ENCODE measurements at regions not wholly inside any gene's neighbourhood (a gene's known extent, or its start where the extent isn't known, plus 50 kb on each side); places are given as distances from the start of the nearest gene placed in this dataset.

GRCh38 chr9:26325444-26325829 lies 567.2 kb downstream of the CAAP1 start:
- Mint-ChIP-seq H3K4me1 (peaks cover 4% of the 10 kb centered on the region), H3K4me3 (no peak overlapping the region), H3K27ac (ENCODE audit: unreplicated experiment) (no peak overlapping the region), H3K9me3 (no peaks in the 10 kb centered on the region), H3K27me3 (ENCODE audit: low read depth) (no peaks in the 10 kb centered on the region), H3K36me3 (ENCODE audit: low read depth) (no peaks in the 10 kb centered on the region)
- no peak for TF ChIP-seq CTCF (conservative IDR thresholded peaks at IDR 0.05)
- DNase-seq (ENCODE audit: low read depth, low spot score) = no peak

- no peak for DNase-seq (ENCODE audit: low read depth, low spot score)
- Mint-ChIP-seq H3K9me3 (no peaks in the 10 kb centered on the region), H3K27ac (ENCODE audit: unreplicated experiment) (no peak overlapping the region), H3K36me3 (ENCODE audit: low read depth) (no peaks in the 10 kb centered on the region), H3K27me3 (ENCODE audit: low read depth) (no peaks in the 10 kb centered on the region), H3K4me3 (no peak overlapping the region), H3K4me1 (peaks cover 4% of the 10 kb centered on the region)
- no peak for TF ChIP-seq CTCF (conservative IDR thresholded peaks at IDR 0.05)
Observed at GRCh38 chr9:26324786-26325443, 567.7 kb downstream of the CAAP1 start.

GRCh38 chr9:26321935-26322334 lies 570.7 kb downstream of the CAAP1 start:
- Mint-ChIP-seq H3K27me3 (ENCODE audit: low read depth) (no peaks in the 10 kb centered on the region), H3K36me3 (ENCODE audit: low read depth) (no peaks in the 10 kb centered on the region), H3K4me1 (peaks cover 4% of the 10 kb centered on the region), H3K9me3 (no peaks in the 10 kb centered on the region), H3K27ac (ENCODE audit: unreplicated experiment) (no peak overlapping the region), H3K4me3 (no peak overlapping the region)
- TF ChIP-seq CTCF (conservative IDR thresholded peaks at IDR 0.05) = no peak
- no peak for DNase-seq (ENCODE audit: low read depth, low spot score)

- no peak overlapping the region for H3K4me3 Mint-ChIP-seq
- H3K9me3 Mint-ChIP-seq = no peaks in the 10 kb centered on the region
- no peaks in the 10 kb centered on the region for H3K27me3 Mint-ChIP-seq (ENCODE audit: low read depth)
- no peaks in the 10 kb centered on the region for H3K4me1 Mint-ChIP-seq
- no peak for TF ChIP-seq CTCF (conservative IDR thresholded peaks at IDR 0.05)
- no peaks in the 10 kb centered on the region for H3K36me3 Mint-ChIP-seq (ENCODE audit: low read depth)
- no peak for DNase-seq (ENCODE audit: low read depth, low spot score)
- no peak overlapping the region for H3K27ac Mint-ChIP-seq (ENCODE audit: unreplicated experiment)
Observed at GRCh38 chr9:26319859-26320258, 572.7 kb downstream of the CAAP1 start.

- Mint-ChIP-seq H3K4me1 (no peaks in the 10 kb centered on the region), H3K36me3 (ENCODE audit: low read depth) (no peaks in the 10 kb centered on the region), H3K27ac (ENCODE audit: unreplicated experiment) (no peak overlapping the region), H3K27me3 (ENCODE audit: low read depth) (no peaks in the 10 kb centered on the region), H3K4me3 (no peak overlapping the region), H3K9me3 (no peaks in the 10 kb centered on the region)
- DNase-seq (ENCODE audit: low read depth, low spot score) = no peak
- TF ChIP-seq CTCF (conservative IDR thresholded peaks at IDR 0.05) = no peak
Observed at GRCh38 chr9:26313108-26313507, 579.5 kb downstream of the CAAP1 start.
